Stimulated activated CD4-positive, alpha-beta T cell treated with anti-CD3 and anti-CD28 coated beads, Interleukin-12 subunit alpha, Interleukin-12 subunit beta, amount 100 ng/mL, for 4 hours (primary cell): ENCODE measurements at regions not wholly inside any gene's neighbourhood (a gene's known extent, or its start where the extent isn't known, plus 50 kb on each side); places are given as distances from the start of the nearest gene placed in this dataset.
"Not testable (repeated sequence)": the region's sequence is repeated elsewhere in the genome, so short reads cannot be mapped to it uniquely, and the experiment has no call there.

Source experiments
- DNase-seq: peaks from one replicate; pipeline ENCODE4 v3.0.0-alpha.2; 2020

DNA sequence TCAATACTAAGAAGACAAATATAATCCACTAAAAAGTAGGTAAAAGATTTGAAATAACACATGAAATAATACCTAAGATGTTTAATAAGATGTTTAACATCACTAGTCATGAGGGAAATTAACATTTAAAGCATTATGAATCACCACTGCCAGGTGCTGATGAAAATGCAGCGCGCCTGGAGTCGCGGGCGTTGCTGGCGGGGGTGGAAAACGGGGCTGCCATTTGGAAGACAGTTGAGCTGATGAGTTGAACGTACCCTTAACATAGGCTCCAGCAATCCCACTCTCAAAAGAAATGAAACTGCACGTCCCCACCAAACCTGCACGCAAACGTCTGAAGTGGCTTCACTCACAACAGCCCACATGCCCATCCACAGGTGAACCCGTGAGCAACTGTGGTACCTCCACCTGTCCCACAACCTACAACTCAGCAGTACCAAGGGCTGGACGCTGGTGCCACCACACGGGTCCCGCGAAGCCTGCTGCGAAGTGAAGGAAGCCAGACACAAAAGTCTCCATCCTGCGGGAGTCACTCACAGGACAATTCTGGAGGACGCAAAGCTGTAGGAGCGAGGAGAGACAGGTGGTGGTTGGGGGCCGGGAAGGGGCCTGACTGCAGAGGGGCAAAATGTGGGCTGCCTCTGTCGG is 189.3 kb downstream of the NPIPB11 start:
- not testable (repeated sequence) for DNase-seq

DNA sequence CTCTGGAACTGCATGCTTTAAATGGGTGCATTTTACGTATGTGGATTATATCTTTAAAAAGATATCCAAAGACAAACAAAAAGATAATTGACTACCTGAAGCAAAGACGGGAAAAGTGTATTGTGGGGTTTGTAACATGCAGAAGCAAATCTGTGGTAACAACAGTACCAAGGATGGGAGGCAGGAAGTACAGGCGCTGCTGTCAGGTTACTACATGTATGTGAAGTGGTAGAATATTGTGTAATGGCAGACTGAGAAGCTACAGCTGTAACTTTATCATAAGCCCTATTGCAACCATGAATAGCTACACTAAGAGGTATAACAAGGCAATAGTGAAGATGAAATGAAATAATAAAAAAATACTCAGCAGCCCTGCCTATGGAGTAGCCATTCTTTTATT is 192.7 kb downstream of the NPIPB11 start:
- DNase-seq = not testable (repeated sequence)

DNA sequence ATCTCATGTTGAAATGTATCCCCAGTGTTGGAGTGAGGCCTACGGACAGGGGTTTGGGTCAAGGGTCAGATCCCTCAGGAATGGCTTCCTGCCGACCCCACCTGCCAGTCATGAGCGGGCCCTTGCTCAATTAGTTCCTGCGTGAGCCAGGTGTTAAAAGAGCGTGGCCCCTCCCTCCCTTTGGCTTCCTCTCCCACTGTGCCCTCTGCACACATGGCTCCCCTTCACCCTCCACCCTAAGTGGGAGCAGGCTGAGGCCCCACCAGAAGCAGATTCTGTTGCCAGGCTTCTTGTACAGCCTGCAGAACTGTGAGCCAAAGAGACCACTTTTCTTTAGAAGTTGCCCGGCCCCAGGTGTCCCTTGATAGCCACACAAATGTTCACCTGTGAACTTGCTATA is 193.3 kb downstream of the NPIPB11 start:
- DNase-seq = not testable (repeated sequence)

GRCh38 chr16:29212084-29213027 is 194.2 kb downstream of the NPIPB11 start:
- not testable (repeated sequence) for DNase-seq

GRCh38 chr16:29211456-29211855 is 195.1 kb downstream of the NPIPB11 start:
- DNase-seq = not testable (repeated sequence)

GRCh38 chr16:29210299-29211150 is 196.0 kb downstream of the NPIPB11 start:
- not testable (repeated sequence) for DNase-seq

DNA sequence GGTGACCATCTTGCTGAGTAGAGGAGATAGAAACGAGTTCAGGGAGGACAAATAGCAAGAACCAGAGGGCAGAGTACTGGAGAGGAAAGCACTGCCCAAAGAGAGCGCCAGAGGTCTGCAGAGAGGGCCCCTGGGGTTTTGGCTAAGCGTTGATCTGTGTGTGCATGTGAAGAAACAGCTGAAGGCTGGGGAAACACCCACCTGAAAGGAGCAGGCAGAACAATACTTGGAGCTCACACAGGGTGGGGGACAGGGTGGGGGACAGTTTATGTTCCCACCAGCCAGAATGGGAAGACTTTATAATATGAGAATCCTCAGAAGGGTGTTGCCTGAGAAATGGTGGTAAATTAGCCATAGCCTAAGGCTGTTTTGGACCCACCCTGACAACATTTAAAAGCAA is 200.4 kb downstream of the NPIPB11 start:
- not testable (repeated sequence) for DNase-seq

DNA sequence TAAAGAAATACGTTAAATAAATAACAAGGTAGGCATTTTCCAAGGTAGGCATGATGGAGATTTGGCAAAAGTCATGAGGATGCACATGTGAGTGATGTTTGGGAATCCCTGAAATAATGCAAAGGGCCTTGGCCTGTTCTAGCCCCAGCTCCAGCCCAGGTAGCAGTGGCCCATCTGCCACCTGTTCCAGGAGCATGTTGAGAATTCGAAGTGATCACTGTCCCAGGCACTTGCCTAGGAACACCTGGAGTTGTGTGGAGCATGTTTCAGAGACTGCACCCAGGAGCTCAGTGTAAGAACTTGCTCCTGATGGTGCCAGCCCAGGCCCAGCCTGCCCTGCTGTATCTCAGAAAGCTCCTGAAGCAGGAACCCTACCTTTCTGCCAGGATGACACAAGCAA is 201.4 kb downstream of the NPIPB11 start:
- not testable (repeated sequence) for DNase-seq

- DNase-seq = no peak
These were observed 201.7 kb downstream of the NPIPB11 start for GRCh38 chr16:29204806-29205135.

DNA sequence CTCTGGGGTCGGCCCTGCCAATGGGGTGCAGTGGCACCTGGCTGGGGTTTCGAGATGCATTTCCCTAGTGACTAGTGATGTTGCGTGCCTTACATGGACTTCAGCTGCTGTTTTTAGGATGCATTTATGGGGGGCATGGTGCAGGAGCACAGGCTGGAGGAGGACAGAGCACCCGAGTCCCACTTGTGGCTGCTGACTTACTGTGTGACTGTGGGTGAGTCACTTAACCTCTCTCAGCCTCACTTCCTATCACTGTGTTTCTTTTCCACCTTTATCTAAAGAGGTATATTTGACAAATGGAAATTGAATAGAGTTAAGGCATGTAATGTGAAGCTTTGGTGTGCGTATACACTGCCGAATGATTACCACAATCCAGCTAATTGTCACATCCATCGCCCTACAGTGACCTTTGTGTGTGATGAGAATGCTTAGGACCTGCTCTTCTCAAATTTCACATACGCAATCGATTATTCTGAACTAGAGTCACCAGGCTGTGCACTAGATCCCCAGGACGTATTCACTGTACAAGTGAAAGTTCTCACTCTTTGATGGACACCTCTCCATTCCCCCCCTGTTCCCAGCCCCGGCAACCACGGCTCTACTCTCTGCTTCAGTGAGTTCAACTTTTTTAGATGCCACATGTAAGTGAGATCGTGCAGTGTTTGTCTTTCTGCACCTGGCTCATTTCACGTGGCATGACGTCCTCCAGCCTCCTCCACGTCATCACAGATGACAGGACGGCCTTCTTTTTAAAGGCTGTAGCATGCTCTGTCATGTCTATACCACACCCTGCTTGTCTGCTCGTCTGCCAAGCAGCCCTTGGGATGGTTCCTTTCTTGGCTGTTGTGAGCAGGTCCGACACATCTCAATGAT is 202.3 kb downstream of the NPIPB11 start:
- not testable (repeated sequence) for DNase-seq

GRCh38 chr16:29203046-29203932 is 203.2 kb downstream of the NPIPB11 start:
- DNase-seq = not testable (repeated sequence)

DNA sequence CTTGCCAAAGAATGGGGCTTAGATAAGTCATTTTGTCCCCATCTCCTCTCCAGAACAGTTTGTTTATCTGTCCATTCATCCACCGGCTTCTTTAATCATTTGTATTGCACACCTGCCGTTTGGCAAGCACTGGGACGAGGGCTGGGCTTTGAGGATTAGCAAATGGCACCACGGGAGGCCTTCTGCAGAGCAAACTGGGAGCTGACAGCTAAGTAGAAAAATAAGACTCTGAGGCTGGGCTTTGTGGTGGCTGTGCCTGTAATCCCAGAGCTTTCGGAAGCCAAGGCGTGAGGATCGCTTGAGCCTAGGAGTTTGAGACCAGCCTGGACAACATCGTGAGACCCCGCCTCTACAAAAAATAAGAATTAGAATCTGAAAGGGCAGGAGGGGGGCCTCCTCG is 203.9 kb downstream of the NPIPB11 start:
- not testable (repeated sequence) for DNase-seq

DNA sequence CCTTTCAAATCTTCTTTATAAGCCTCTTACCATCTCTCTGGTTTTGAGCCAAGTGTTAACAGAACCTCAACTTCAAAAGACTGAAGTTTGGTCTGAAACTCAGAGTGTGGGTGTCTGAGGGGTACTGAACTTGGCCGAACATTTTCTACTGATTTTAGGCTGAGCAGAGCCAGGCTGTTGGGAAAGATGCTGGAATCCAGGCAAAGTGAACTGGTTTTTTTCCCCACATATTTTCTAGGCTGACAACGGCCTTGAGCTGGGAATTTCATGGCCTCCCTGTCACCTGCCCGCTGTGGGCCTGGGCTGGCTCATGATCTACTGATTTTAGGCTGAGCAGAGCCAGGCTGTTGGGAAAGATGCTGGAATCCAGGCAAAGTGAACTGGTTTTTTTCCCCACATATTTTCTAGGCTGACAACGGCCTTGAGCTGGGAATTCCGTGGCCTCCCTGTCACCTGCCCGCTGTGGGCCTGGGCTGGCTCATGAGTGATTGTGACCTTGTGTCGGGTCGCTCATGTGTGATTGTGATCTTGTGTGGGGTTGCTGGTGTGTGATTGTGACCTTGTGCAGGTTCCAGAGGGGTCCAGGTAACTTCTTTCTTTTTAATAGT is 204.4 kb downstream of the NPIPB11 start:
- not testable (repeated sequence) for DNase-seq

GRCh38 chr16:29201296-29202024 is 205.1 kb downstream of the NPIPB11 start:
- not testable (repeated sequence) for DNase-seq

- DNase-seq = not testable (repeated sequence)
These were observed 205.8 kb downstream of the NPIPB11 start for GRCh38 chr16:29200681-29201080.

GRCh38 chr16:29200135-29200601 is 206.3 kb downstream of the NPIPB11 start:
- not testable (repeated sequence) for DNase-seq

DNA sequence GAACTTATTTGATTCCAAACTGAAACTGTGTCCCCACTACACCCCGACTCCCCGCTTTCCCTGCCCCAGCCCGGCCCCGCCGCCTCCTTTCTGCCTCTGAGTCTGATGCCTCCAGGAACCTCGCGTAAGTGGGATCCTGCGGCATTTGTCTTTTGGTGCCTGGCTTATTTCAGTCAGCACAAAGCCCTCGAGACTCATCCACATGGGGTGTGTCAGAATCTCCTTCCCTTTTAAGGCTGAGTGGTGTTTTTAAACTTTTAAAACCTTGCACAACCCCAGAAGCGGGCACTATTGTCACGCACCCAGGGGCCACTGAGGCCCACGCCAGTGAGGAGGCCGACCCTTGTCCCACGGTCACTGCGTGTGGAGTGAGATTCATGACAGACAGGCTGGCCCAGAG is 206.9 kb downstream of the NPIPB11 start:
- DNase-seq = not testable (repeated sequence)

GRCh38 chr16:29198731-29199521 is 207.6 kb downstream of the NPIPB11 start:
- DNase-seq = no peak

GRCh38 chr16:29198231-29198630 is 208.3 kb downstream of the NPIPB11 start:
- no peak for DNase-seq
